ENCODE measurements at regions not wholly inside any gene's neighbourhood (a gene's known extent, or its start where the extent isn't known, plus 50 kb on each side); places are given as distances from the start of the nearest gene placed in this dataset.

GRCh38 chr6:91298543-91299145 is 711.8 kb upstream of the MAP3K7 start:
- Histone ChIP-seq H3K4me3 (replicated peaks; ENCODE audit: low read depth, low read length) (no peak overlapping the region), H3K27me3 (replicated peaks; ENCODE audit: control insufficient read depth, insufficient read depth, low read length) (no peaks in the 10 kb centered on the region), H3K36me3 (ENCODE audit: control insufficient read depth, insufficient read depth, low read length) (no peaks in the 10 kb centered on the region)
- TF ChIP-seq, protein P1, sequence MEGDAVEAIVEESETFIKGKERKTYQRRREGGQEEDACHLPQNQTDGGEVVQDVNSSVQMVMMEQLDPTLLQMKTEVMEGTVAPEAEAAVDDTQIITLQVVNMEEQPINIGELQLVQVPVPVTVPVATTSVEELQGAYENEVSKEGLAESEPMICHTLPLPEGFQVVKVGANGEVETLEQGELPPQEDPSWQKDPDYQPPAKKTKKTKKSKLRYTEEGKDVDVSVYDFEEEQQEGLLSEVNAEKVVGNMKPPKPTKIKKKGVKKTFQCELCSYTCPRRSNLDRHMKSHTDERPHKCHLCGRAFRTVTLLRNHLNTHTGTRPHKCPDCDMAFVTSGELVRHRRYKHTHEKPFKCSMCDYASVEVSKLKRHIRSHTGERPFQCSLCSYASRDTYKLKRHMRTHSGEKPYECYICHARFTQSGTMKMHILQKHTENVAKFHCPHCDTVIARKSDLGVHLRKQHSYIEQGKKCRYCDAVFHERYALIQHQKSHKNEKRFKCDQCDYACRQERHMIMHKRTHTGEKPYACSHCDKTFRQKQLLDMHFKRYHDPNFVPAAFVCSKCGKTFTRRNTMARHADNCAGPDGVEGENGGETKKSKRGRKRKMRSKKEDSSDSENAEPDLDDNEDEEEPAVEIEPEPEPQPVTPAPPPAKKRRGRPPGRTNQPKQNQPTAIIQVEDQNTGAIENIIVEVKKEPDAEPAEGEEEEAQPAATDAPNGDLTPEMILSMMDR (IDR thresholded peaks at IDR 0.05; ENCODE audit: insufficient read depth, low read length, poor library complexity, severe bottlenecking): no peak
- DNase-seq (ENCODE audit: extremely low read depth, insufficient read length): no peak

DNA sequence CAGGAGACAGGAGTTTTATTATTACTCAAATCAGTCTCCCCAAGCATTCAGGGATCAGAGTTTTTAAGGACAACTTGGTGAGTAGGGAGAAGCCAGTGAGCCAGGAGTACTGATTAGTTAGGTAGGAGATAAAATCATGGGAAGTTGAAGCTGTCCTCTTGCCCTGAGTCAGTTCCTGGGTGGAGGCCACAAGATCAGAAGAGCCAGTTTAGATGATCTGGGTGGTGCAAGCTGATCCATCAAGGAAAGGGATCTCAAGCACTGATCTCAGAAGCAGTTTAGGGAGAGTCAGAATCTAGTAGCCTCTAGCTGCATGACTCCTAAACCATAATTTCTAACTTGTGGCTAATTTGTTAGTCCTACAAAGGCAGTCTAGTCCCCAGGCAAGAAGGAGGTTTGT is 706.5 kb upstream of the MAP3K7 start:
- no peak for DNase-seq (ENCODE audit: extremely low read depth, insufficient read length)
- Histone ChIP-seq H3K4me3 (replicated peaks; ENCODE audit: low read depth, low read length) (no peak overlapping the region), H3K36me3 (ENCODE audit: control insufficient read depth, insufficient read depth, low read length) (no peaks in the 10 kb centered on the region), H3K27me3 (replicated peaks; ENCODE audit: control insufficient read depth, insufficient read depth, low read length) (no peaks in the 10 kb centered on the region)
- TF ChIP-seq, protein P1 (IDR thresholded peaks at IDR 0.05; ENCODE audit: insufficient read depth, low read length, poor library complexity, severe bottlenecking): no peak

DNA sequence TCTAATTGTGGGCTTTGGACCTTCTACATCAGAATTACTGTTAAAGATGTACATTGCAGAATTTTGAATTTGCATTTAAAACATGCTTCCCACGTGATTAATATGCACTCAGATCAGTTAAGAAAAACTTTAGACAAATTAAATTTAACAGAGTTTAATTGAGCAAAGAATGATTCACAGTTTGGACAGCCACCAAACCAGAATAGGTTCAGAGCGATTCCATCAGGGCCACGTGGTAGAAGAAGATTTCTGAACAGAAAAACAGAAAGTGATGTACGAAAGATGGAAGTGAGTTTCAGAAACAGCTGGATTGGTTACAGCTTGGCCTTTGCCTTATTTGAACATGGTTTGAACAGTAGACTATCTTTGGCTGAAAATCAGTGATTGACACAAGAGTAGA is 704.2 kb upstream of the MAP3K7 start:
- H3K36me3 ChIP-seq (ENCODE audit: control insufficient read depth, insufficient read depth, low read length): no peaks in the 10 kb centered on the region
- DNase-seq (ENCODE audit: extremely low read depth, insufficient read length): no peak
- no peaks in the 10 kb centered on the region for H3K27me3 ChIP-seq (replicated peaks; ENCODE audit: control insufficient read depth, insufficient read depth, low read length)
- no peak overlapping the region for H3K4me3 ChIP-seq (replicated peaks; ENCODE audit: low read depth, low read length)
- TF ChIP-seq, protein P1 (IDR thresholded peaks at IDR 0.05; ENCODE audit: insufficient read depth, low read length, poor library complexity, severe bottlenecking): no peak

- TF ChIP-seq, protein P1 (IDR thresholded peaks at IDR 0.05; ENCODE audit: insufficient read depth, low read length, poor library complexity, severe bottlenecking): no peak
- no peak for DNase-seq (ENCODE audit: extremely low read depth, insufficient read length)
- Histone ChIP-seq H3K4me3 (replicated peaks; ENCODE audit: low read depth, low read length) (no peak overlapping the region), H3K27me3 (replicated peaks; ENCODE audit: control insufficient read depth, insufficient read depth, low read length) (no peaks in the 10 kb centered on the region), H3K36me3 (ENCODE audit: control insufficient read depth, insufficient read depth, low read length) (no peaks in the 10 kb centered on the region)
Observed at GRCh38 chr6:91288741-91289140, 701.9 kb upstream of the MAP3K7 start.

DNA sequence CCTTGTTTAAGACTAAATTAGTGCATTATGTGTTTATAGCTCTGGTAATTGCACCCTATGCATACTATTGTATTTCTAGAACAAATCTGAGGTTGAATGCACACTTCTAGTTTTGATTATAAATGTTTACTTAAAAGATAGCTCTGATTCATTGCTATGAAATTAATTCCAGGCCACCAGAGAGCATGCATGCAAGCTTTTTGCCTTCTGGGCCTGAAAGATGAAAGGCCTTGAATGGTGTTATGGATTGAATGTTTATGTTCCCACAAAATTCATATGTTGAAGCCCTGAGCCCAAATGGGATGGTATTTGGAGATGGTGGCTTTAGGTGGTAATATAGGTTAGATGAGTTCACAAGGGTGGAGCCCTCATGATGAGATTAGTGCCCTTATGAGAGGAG is 695.0 kb upstream of the MAP3K7 start:
- TF ChIP-seq, protein P1 (IDR thresholded peaks at IDR 0.05; ENCODE audit: insufficient read depth, low read length, poor library complexity, severe bottlenecking): no peak
- no peak overlapping the region for H3K4me3 ChIP-seq (replicated peaks; ENCODE audit: low read depth, low read length)
- H3K27me3 ChIP-seq (replicated peaks; ENCODE audit: control insufficient read depth, insufficient read depth, low read length): no peaks in the 10 kb centered on the region
- H3K36me3 ChIP-seq (ENCODE audit: control insufficient read depth, insufficient read depth, low read length): no peaks in the 10 kb centered on the region
- no peak for DNase-seq (ENCODE audit: extremely low read depth, insufficient read length)

GRCh38 chr6:91280494-91280830 is 693.6 kb upstream of the MAP3K7 start:
- TF ChIP-seq, protein P1 (IDR thresholded peaks at IDR 0.05; ENCODE audit: insufficient read depth, low read length, poor library complexity, severe bottlenecking): no peak
- H3K36me3 ChIP-seq (ENCODE audit: control insufficient read depth, insufficient read depth, low read length): no peaks in the 10 kb centered on the region
- H3K27me3 ChIP-seq (replicated peaks; ENCODE audit: control insufficient read depth, insufficient read depth, low read length): no peaks in the 10 kb centered on the region
- no peak for DNase-seq (ENCODE audit: extremely low read depth, insufficient read length)
- H3K4me3 ChIP-seq (replicated peaks; ENCODE audit: low read depth, low read length): no peak overlapping the region
